HG03378 (cell line): ENCODE measurements at regions not wholly inside any gene's neighbourhood (a gene's known extent, or its start where the extent isn't known, plus 50 kb on each side); places are given as distances from the start of the nearest gene placed in this dataset.
"Not testable (repeated sequence)": the region's sequence is repeated elsewhere in the genome, so short reads cannot be mapped to it uniquely, and the experiment has no call there.

ENCODE experiments used
- ATAC-seq: cut with Tn5 transposase; IDR thresholded peaks from one replicate; pipeline ENCODE4 v1.9.1; 2021; ENCODE audit warnings: mild to moderate bottlenecking, moderate library complexity; ENCODE audit not compliant: unreplicated experiment

DNA sequence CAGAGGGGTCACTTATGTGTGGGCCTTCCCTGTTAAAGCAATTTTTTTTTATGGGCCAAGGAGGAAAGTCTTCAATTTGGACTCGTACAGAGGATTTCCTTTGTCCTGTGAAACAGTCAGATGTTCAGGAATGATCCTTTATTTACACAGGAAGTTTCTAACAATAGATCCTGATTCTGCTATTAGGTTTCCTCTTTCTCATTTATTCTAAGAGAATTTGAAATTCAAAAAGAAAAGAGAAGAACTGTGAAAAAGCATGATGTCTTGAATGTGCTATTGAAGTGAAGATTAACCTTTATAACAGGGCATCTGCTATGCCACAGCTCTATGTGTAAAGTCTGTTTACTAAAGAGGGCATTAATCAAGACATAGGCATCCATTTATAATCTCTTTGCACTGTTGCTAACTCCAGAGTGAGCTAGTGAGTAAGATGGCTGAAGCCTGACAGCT, 105.3 kb upstream of the FAM98A start:
- ATAC-seq = no peak

DNA sequence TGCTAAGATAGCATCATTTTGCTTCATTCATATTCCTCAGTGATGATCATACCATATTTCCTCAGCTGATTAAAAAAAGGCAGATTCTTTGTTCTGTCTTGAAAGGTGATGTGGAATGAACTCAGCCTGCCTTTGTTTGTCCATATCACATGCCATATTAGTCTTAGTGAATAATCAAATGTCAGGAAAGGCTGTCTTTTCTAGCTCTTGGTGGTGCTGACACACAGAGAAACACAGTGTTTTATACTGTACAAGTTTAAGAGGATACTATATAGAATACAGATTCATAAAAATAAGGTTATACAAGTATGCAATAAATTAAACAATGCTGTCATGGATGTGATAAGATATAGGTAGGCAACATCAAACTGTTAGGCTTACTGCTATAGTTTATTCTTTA, 97.1 kb upstream of the FAM98A start:
- ATAC-seq = no peak

DNA sequence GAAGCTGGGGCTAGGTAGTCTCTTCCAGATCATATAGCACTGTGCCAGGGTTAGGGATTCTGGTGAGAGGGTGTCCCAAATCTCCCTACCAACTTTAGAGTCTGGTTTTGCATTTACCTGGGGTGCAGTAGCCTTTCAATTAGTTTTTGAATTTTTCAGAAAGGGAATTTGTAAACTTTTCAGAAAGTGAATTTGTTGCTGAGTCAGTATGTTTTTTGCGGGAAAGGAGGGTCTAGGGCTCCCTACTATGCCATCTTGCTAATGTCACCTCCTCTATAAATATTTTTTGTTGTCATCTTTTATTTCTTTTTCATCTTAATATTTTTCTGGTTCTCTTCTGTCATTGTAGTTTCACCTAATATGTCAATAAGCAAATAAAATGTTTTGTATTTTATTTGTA, 95.8 kb upstream of the FAM98A start:
- ATAC-seq = no peak

DNA sequence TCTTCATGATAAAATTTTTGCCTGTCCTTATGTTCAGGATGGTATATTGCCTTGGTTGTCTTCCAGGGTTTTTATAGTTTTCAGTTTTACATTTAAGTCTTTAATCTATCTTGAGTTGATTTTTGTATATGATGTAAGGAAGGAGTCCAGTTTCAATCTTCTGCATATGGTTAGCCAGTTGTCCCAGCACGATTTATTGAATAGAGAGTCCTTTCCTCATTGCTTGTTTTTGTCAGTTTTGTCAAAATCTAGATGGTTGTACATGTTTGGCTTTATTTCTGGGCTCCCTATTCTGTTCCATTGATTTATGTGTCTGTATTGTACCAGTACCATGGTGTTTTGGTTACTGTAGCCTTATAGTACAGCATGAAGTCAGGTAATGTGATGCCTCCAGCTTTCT, 91.6 kb upstream of the FAM98A start:
- not testable (repeated sequence) for ATAC-seq

DNA sequence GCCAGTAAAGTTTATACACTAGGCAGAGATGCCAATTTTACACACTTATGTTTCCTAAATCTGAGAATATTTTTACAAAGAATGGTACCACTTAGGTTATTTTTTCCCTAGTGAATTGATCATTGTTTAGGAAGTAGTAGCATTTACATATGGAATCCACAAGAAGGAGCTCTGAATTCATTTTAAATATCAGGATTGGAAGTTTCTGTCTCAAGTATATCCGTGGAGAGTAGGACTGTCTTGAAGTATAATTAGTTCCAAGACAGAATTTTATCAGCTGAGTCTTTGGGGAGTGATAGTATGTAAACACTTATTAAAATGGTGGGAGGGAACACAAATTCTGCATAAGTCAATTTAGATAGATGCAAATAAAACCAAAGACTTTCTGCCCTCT, 82.3 kb upstream of the FAM98A start:
- no peak for ATAC-seq

DNA sequence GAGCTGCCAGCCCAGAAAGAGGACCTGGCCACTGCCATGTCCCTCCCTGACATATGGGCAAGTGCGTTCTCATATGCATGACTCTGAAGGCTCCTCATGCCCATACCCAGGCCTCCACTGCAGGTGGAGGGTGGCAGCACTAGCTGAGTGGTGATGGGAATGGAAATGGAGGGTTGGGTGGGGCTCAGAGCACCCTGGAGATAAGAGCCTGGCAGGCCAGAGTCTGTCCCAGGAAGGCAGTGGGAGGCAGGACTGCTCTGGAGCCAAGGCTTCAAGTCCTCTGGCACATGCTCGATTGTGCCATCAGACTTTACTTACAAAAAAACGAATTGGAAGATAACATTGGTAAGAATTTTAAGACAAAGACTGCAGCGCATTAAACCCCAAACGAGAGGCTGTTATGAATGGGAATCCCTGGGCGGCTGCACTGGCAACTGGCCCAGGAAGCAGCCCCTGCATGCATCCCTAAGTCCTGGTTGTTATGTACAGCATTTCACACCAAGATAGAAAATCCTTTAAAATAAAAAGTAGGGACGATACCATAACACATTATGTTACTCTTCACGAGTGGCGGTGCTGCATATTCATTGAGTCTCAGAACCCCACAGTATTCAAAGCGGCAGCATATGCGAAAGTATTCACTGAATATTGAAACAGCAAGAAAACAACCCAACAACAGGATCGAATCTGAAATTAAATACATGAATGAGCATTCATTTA, 81.7 kb upstream of the FAM98A start:
- ATAC-seq = no peak

DNA sequence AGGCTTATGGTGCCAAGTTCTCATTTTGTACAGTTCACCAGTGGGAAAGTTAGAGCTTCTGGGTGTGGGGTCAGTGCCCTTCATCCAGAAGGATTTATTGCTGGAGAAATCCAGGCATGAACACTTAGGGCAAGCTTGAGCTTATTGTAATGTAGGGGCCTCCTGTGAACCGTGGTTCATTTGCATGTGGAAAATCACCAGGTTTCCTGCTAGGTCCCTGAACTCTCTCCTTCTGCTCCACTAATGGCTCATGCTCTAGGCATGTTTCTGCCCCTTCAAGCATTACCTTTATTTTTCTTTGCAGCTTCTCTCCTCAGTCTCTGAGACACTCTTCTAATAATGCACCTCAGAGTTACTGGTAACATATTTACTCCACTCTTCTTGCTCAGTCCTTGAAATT, 79.3 kb upstream of the FAM98A start:
- no peak for ATAC-seq

DNA sequence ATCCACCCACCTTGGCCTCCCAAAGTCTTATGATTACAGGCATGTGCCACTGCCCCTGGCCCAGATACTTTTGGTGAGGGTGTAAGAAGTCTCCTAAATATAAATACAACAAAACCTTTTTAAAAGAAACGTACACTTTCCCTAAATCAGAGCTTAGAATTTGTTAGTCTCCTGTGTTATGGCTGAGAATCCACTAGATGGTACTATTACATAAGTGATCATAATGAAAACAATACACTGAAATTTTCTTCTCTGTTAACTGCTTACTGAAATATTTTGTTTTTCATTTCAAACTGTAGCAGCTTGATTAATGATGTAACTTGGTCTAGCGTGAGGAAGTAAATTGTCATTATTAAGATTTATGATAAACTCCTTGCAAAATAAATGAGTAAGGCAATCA, 74.8 kb upstream of the FAM98A start:
- ATAC-seq = no peak

DNA sequence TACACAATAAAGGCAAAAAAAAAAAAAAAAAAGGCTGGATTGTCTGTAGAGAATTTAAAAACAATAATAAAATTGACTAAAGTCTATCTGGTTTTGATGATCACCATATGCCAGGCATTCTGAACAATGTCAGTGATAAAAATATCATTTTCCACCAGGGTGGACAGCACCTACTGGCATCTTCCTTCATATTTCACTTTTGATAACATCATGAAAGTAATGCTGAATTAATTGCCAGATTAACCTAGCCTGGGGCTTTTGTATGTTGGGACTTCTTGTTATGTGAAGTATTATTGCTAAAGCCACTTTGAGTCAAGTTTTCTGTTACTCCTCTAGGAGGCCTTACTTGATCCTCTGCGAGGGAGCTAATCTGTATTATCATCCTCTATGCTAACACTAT, 73.8 kb upstream of the FAM98A start:
- ATAC-seq = no peak

DNA sequence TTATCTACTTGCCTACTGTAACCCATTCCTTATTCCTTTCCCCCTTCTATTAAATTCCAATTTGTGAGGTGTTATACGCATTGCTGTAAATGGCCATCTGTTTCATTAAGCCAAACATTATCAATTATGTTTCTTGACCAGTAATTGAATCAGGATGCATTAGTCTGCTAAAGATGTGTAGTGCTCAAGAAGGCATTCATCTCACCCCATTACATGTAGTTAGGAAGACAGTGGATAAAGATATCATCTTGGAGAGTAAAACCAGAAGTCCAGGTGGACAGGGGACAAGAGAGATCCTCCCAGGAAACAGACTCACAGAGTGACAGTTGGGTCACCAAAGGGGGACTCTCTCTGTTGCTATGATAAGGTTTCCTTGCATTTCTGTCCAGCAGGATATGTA, 73.3 kb upstream of the FAM98A start:
- no peak for ATAC-seq

DNA sequence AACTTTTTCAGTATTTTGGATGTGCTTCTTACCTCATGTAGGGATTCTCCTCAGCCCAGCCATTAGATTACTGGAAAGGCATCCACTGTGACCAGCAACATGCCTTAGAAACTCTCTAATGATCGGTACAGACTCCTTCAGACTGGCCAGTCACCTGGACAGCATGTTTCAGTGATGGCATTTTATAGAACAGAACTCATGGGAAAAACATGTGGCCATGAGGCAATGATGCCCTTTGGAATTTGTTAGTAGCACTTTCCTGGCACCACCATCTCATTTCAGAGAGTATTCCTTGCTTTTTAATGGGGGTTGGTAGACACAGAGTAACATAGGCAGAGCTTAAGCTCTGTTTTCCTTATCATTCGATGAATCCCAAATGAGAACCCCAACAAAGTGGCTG, 72.1 kb upstream of the FAM98A start:
- ATAC-seq = no peak

DNA sequence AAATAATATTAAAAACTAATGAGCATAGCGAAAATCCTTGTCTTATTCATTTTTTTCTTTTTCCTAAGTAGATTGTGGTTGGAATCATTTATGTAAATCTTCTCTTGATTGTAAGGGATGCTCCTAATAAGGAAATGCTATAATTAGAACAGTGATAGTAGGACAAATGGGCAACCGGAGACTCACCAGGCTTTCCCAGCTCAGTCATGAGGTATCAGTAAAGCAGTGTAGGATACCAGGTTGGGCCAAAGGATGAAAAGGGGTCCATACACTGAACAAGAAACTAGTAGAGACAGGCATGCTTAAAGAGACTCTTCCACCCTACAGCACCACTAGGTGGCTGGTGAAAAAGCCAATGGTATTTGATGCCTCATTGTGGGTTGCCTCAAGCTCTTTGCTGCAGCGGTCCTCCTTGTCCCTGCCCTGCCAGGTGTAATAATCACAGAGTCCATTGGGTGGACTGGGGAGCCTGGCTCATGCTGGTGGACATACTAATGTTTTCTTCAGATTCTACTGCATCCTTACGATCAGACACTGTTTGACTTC, 71.4 kb upstream of the FAM98A start:
- ATAC-seq = no peak

DNA sequence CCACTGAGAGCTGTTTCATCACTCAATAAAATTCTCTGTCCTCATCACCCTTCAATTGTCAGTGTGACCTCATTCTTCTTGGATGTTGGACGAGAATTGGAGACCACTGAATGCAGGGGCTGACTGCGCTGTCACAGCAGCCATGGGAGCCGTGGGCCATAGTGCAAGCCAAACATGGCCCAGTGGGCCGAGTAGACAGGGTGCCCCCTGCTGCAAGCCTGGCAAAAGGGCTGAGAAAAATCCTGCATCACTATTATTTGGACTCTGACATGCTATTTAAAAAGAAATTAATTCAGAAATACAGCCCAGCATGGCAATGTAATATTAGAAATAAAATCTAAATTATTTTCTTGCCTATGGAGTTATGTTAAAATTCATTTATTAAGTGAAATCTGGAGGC, 67.8 kb upstream of the FAM98A start:
- ATAC-seq = no peak

DNA sequence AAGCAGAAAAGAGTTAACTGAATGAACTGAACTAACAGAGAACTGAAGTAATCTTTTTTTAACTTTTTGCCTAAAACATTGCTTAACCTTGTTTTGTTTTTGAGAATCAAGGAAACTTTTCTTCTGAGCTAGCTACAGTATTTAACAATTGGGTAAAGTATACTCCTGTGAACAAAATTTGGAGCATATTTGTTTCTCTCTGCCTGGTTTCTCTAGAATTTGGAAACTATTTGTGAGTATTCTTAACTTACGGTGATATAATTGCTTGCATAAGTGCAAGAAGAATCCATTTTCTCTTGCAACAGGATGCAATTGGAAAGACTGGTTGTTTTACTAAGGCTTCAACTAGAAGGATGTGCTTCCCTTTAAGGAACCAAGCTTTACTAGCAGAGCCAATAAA, 65.9 kb upstream of the FAM98A start:
- no peak for ATAC-seq

DNA sequence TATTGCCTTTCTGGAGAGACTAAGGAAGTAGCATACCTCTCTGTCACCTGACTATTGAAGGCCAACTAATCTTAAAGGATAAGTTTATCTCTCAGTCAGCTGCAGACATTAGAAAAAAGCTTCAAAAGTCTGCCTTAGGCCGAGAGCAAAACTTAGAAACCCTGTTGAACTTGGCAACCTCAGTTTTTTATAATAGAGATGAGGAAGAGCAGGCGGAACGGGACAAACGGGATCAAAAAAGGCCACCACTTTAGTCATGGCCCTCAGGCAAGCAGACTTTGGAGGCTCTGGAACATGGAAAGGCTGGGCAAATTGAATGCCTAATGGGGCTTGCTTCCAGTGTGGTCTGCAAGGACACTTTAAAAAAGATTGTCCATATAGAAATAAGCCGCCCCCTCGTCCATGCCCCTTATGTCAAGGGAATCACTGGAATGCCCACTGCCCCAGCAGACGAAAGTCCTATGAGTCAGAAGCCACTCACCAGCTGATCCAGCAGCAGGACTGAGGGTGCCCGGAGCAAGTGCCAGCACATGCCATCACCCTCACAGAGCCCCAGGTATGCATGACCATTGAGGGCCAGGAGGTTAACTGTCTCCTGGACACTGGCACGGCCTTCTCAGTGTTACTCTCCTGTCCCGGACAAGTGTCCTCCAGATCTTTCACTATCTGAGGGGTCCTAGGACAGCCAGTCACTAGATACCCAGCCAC, 61.5 kb upstream of the FAM98A start:
- ATAC-seq = no peak

DNA sequence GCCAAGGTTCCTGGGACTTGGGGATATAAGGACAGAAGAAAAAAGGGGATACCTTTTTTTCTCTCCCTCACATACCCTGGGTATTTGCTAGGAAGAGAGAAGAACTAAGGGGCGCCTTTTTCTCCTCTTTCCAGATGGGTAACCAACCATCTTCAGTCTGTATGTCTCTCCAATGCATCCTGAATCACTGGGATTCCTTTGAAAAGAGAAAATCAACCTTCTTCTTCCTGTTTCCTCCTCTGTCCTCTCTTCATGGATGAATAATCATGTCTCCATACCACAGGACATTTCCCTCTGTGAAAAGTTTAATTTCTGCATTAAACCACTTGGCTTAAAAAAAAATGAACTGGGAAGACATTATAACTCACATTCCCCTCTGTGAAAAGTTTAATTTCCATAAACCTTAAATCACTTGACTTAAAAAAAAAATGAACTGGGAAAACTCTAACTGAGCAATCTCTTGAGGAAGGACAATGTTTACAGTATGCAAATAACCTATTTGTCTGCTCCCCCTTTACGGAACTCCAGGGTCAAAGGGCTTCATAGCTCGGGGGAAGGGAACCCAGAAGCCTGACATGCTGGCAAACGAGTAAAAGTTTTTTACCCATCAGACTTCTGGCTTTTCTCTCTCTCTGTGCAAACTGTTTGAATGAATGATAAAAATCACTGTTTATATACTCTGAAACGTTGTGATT, 56.7 kb upstream of the FAM98A start:
- ATAC-seq = no peak

DNA sequence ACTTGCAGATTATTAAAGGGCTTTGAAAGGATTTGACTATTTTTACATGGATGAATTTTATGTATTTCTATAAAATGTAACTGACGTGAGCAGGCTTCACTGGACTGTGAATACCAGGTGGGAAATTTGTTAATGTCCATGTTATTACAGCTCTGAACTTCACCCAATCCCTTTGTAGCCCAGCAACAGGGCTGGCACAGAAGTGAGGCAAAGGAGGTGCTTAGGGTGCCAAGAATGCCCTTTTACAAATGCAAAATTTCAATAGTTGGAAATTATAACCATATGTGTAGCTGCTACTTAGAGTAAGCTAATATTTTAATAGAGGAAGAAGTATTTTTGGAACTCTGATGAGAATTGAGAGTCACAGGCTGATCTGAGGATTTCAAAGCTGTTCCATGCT, 53.7 kb upstream of the FAM98A start:
- no peak for ATAC-seq

DNA sequence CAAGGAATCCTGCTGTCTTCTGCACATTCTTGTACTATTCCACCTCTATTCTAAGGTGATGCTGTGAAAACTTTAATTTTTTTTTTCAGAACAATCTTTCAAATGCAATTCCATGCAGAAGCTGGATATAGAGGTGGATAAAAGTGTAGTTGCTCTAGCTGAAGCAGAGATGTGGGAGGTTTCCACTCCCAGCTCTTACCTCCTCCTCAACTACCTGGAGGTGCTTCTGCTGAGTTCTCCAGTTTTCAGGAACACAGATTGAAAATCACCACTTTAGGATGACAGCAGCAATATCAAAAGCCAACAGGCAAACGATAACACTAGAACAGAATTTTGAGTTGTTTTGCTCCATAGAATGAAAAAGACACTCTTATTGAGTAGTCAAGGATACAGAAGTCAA, 51.1 kb upstream of the FAM98A start:
- ATAC-seq = no peak
